ENCODE measurements at regions not wholly inside any gene's neighbourhood (a gene's known extent, or its start where the extent isn't known, plus 50 kb on each side); places are given as distances from the start of the nearest gene placed in this dataset.

- no peak for TF ChIP-seq CTCF (IDR thresholded peaks at IDR 0.05; ENCODE audit: insufficient read depth, low read depth, low read length, missing control alignments)
- no peak for DNase-seq (ENCODE audit: low read depth)
- no peak overlapping the region for H3K4me3 ChIP-seq (ENCODE audit: low read length)
Measured at GRCh38 chr4:1459722-1460511, 53.7 kb upstream of the NKX1-1 start.

GRCh38 chr4:1459081-1459721 is 53.0 kb upstream of the NKX1-1 start:
- H3K4me3 ChIP-seq (ENCODE audit: low read length), result no peak overlapping the region
- no peak for TF ChIP-seq CTCF (IDR thresholded peaks at IDR 0.05; ENCODE audit: insufficient read depth, low read depth, low read length, missing control alignments)
- DNase-seq (ENCODE audit: low read depth), result no peak

GRCh38 chr4:1458581-1458980 is 52.3 kb upstream of the NKX1-1 start:
- DNase-seq (ENCODE audit: low read depth), result no peak
- H3K4me3 ChIP-seq (ENCODE audit: low read length), result no peak overlapping the region
- no peak for TF ChIP-seq CTCF (IDR thresholded peaks at IDR 0.05; ENCODE audit: insufficient read depth, low read depth, low read length, missing control alignments)
